ENCODE measurements at regions not wholly inside any gene's neighbourhood (a gene's known extent, or its start where the extent isn't known, plus 50 kb on each side); places are given as distances from the start of the nearest gene placed in this dataset.

GRCh38 chr4:123114084-123114914 lies 191.9 kb upstream of the NUDT6 start:
- peaks cover 3% of the 10 kb centered on the region for H3K9me3 Mint-ChIP-seq
- H3K36me3 Mint-ChIP-seq (ENCODE audit: low read depth), result peaks cover 11% of the 10 kb centered on the region
- DNase-seq, result no peak
- H3K27ac Mint-ChIP-seq, result no peak overlapping the region
- H3K4me1 Mint-ChIP-seq, result no peaks in the 10 kb centered on the region
- no peaks in the 10 kb centered on the region for H3K27me3 Mint-ChIP-seq
- intact Hi-C loops (cut with micrococcal nuclease), result no loop called here
- no peak overlapping the region for H3K4me3 Mint-ChIP-seq

DNA sequence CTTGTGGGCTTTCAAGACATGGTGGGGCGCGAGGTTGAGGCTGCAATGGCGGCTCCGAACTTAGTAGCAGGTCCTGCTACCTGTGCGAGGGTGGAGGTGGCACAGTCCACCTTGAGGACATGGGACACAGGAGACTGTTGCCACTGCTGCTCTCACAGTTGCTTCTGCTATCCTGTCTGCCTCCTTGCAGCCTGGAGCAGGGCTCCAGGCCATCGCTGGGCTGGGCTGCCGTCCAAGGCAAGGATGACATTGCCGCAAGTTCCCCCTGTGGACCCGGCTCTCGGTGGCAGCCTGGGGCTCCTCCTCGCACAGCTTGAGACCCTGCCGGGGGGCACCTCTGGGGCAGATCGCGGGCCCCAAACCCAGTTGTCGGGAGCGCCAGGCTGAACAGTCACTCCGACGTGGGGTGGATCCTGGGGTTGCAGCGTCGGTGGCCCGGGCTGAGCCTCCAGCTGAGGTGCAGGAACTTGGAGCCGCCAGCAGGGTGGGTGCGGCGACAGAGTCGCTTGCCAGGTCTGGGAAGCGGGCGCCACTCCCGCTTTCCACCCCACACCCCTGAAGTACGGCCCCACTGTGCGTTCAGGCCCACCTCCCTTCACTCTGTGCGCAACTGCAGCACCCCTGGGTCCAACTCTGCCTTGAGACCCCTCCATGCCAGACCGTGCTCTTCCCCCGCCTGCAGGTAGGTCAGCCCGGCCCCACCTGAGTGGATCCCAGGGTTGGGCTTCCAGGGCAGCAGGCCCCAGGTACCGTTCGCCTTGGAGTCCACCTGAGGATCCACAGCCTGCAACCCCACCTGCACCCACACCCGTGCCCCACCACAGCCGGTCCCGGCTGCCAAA lies 192.7 kb upstream of the NUDT6 start:
- no peak overlapping the region for H3K27ac Mint-ChIP-seq
- H3K27me3 Mint-ChIP-seq, result no peaks in the 10 kb centered on the region
- no peak for DNase-seq
- H3K4me3 Mint-ChIP-seq, result no peak overlapping the region
- H3K36me3 Mint-ChIP-seq (ENCODE audit: low read depth), result peaks cover 11% of the 10 kb centered on the region
- H3K4me1 Mint-ChIP-seq, result no peaks in the 10 kb centered on the region
- peaks cover 3% of the 10 kb centered on the region for H3K9me3 Mint-ChIP-seq
- intact Hi-C loops (cut with micrococcal nuclease), result no loop called here

DNA sequence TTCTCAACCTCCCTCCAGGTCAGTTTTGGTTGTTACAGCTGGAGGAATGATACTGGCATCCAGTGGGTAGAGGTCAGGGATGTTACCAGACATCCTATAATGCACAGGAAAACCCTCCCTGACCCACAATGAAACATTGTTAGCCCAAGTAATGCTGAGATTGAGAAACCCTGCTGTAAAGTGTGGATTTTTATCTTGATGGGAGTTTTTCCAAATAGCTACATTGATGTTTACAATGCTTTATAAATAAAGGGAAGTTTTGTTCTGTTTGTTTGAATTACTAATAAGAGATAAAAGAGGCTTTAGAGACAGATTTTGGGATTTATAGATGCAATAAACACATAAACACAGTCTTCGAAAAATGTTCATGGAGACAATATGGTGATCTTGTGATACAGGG lies 194.0 kb upstream of the NUDT6 start:
- no peak for DNase-seq
- intact Hi-C loops (cut with micrococcal nuclease), result no loop called here
- Mint-ChIP-seq H3K27me3 (no peaks in the 10 kb centered on the region), H3K27ac (no peak overlapping the region), H3K9me3 (peaks cover 3% of the 10 kb centered on the region), H3K4me3 (no peak overlapping the region), H3K4me1 (no peaks in the 10 kb centered on the region), H3K36me3 (ENCODE audit: low read depth) (peaks cover 10% of the 10 kb centered on the region)

DNA sequence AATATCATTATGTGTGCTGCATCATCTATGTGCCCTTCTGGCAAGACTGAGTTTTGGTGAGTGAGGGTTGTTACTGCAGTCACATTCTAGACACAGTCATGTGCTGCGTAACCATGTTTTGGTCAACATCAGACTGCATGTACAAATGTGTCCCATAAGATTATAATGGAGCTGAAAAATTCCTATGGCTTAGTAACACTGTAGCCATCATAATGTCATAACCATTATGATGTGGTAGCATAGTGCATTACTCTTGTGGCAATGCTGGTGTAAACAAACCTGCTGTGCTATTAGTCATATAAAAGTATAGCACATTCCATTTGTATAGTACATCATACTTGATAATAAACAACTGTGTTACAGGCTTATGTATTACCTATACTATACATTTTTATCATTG lies 198.1 kb upstream of the NUDT6 start:
- DNase-seq, result no peak
- peaks cover 10% of the 10 kb centered on the region for H3K36me3 Mint-ChIP-seq (ENCODE audit: low read depth)
- H3K4me1 Mint-ChIP-seq, result no peaks in the 10 kb centered on the region
- H3K9me3 Mint-ChIP-seq, result no peaks in the 10 kb centered on the region
- no peak overlapping the region for H3K4me3 Mint-ChIP-seq
- intact Hi-C loops (cut with micrococcal nuclease), result no loop called here
- no peak overlapping the region for H3K27ac Mint-ChIP-seq
- H3K27me3 Mint-ChIP-seq, result no peaks in the 10 kb centered on the region

DNA sequence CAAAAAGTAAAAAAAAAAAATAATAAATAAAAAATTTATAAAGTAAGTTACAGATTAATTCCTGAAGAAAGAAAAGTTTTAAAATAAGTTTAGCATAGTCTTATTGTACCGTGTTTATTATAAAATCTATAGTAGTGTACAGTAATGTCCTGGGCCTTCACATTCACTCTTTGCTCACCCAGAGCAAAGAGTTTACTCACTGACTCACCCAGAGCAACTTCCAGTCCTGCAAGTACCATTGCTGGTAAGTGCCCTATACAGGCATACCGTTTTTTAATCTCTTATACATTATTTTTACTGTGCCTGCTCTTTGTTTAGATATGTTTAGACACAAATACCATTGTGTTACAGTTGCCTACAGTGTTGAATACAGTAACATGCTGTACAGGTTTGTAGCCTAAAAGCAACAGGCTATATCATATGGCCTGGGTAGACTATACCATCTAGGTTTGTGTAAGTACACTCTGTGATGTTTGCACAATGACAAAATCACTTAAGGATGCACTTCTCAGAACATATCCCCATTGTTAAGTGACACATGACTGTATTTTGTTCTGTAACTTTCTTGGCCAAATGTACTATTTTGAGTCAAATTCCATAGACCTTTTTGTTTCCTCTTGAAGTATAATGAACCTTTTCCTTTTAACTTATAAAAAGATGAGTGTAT lies 199.0 kb upstream of the NUDT6 start:
- Mint-ChIP-seq H3K27ac (no peak overlapping the region), H3K4me1 (no peaks in the 10 kb centered on the region), H3K27me3 (no peaks in the 10 kb centered on the region), H3K9me3 (no peaks in the 10 kb centered on the region), H3K36me3 (ENCODE audit: low read depth) (peaks cover 13% of the 10 kb centered on the region), H3K4me3 (no peak overlapping the region)
- no peak for DNase-seq
- intact Hi-C loops (cut with micrococcal nuclease), result no loop called here

DNA sequence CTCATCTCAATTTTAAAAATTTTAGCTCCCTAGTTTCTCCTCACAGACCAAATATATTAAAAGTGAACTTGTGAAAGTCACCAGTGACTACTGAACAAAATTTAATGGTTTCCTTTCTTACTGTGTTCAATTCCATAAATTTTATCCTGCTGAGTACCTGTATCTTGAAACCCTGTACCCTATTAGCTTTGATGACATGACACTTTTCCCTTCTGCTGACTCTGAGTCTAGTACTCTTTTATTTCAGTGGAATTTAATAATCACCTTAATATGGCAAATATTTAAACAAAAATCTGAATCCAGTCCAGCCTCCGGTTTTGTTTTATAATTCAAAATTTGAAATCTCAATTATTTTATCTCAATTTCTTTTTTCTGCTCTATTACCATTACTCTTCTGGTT lies 203.1 kb upstream of the NUDT6 start:
- no peak overlapping the region for H3K4me3 Mint-ChIP-seq
- H3K4me1 Mint-ChIP-seq, result no peaks in the 10 kb centered on the region
- peaks cover 11% of the 10 kb centered on the region for H3K36me3 Mint-ChIP-seq (ENCODE audit: low read depth)
- DNase-seq, result no peak
- intact Hi-C loops (cut with micrococcal nuclease), result no loop called here
- H3K27ac Mint-ChIP-seq, result no peak overlapping the region
- H3K27me3 Mint-ChIP-seq, result no peaks in the 10 kb centered on the region
- no peaks in the 10 kb centered on the region for H3K9me3 Mint-ChIP-seq

- Mint-ChIP-seq H3K9me3 (no peaks in the 10 kb centered on the region), H3K27me3 (no peaks in the 10 kb centered on the region), H3K36me3 (ENCODE audit: low read depth) (peaks cover 7% of the 10 kb centered on the region), H3K4me3 (no peak overlapping the region), H3K4me1 (no peaks in the 10 kb centered on the region), H3K27ac (no peak overlapping the region)
- no peak for DNase-seq
- intact Hi-C loops (cut with micrococcal nuclease), result no loop called here
Observed at GRCh38 chr4:123127218-123127617, 204.8 kb upstream of the NUDT6 start.

DNA sequence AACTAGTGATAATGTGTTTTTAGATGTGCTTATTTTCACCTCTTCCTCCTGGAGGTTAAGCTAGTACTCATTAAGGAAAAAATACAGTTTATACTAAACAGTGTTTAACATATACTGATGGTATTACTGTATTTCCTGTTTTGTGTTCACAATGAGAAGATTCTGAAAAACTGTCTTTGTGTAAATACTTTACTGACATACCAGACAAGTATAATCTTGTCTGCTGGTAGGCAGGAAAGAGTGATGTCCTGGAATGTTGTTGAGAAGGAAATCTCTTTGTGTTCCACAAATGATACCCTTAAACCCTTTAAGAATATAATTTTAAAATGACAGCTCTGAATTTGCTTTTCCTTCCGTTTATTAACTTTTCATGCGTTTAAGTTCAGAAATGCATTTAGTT lies 205.5 kb upstream of the NUDT6 start:
- H3K27ac Mint-ChIP-seq, result no peak overlapping the region
- intact Hi-C loops (cut with micrococcal nuclease), result no loop called here
- no peak overlapping the region for H3K4me3 Mint-ChIP-seq
- H3K9me3 Mint-ChIP-seq, result no peaks in the 10 kb centered on the region
- H3K36me3 Mint-ChIP-seq (ENCODE audit: low read depth), result peaks cover 7% of the 10 kb centered on the region
- H3K27me3 Mint-ChIP-seq, result no peaks in the 10 kb centered on the region
- DNase-seq, result no peak
- no peaks in the 10 kb centered on the region for H3K4me1 Mint-ChIP-seq

GRCh38 chr4:123133397-123134050 lies 211.1 kb upstream of the NUDT6 start:
- Mint-ChIP-seq H3K9me3 (no peaks in the 10 kb centered on the region), H3K4me1 (no peaks in the 10 kb centered on the region), H3K4me3 (no peak overlapping the region), H3K36me3 (ENCODE audit: low read depth) (no peaks in the 10 kb centered on the region), H3K27me3 (no peaks in the 10 kb centered on the region), H3K27ac (no peak overlapping the region)
- no peak for DNase-seq
- intact Hi-C loops (cut with micrococcal nuclease), result no loop called here

DNA sequence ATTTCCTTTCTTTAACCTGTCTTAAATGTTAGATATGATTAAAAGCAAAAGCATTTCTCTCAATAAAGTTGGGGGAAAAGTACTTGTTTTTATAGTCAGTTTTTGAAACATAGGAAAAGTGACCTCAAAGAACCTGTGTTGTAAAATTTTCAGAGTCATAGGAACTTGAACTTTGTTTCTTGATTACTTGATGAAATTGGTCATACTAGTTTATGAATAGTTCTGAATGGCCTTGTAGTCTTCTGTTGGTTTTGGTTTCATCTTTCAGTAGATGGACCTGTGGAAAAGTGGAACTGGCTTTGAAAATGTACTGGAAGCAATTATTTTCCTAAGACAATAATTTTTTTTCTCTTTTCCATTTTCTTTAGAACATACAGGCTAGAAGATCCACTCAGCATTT lies 222.2 kb upstream of the NUDT6 start:
- no peak overlapping the region for H3K4me3 Mint-ChIP-seq
- DNase-seq, result no peak
- no peaks in the 10 kb centered on the region for H3K27me3 Mint-ChIP-seq
- peaks cover 3% of the 10 kb centered on the region for H3K36me3 Mint-ChIP-seq (ENCODE audit: low read depth)
- no peak overlapping the region for H3K27ac Mint-ChIP-seq
- H3K4me1 Mint-ChIP-seq, result no peaks in the 10 kb centered on the region
- intact Hi-C loops (cut with micrococcal nuclease), result no loop called here
- no peaks in the 10 kb centered on the region for H3K9me3 Mint-ChIP-seq

GRCh38 chr4:123158576-123158975 lies 236.2 kb upstream of the NUDT6 start:
- H3K4me1 Mint-ChIP-seq, result no peaks in the 10 kb centered on the region
- no peaks in the 10 kb centered on the region for H3K27me3 Mint-ChIP-seq
- H3K36me3 Mint-ChIP-seq (ENCODE audit: low read depth), result no peaks in the 10 kb centered on the region
- DNase-seq, result no peak
- no peak overlapping the region for H3K27ac Mint-ChIP-seq
- H3K4me3 Mint-ChIP-seq, result no peak overlapping the region
- H3K9me3 Mint-ChIP-seq, result no peaks in the 10 kb centered on the region
- intact Hi-C loops (cut with micrococcal nuclease), result no loop called here

- no peaks in the 10 kb centered on the region for H3K9me3 Mint-ChIP-seq
- H3K4me3 Mint-ChIP-seq, result no peak overlapping the region
- H3K36me3 Mint-ChIP-seq (ENCODE audit: low read depth), result no peaks in the 10 kb centered on the region
- H3K27me3 Mint-ChIP-seq, result no peaks in the 10 kb centered on the region
- intact Hi-C loops (cut with micrococcal nuclease), result no loop called here
- DNase-seq, result no peak
- no peaks in the 10 kb centered on the region for H3K4me1 Mint-ChIP-seq
- H3K27ac Mint-ChIP-seq, result no peak overlapping the region
Observed at GRCh38 chr4:123159479-123159878, 237.1 kb upstream of the NUDT6 start.

DNA sequence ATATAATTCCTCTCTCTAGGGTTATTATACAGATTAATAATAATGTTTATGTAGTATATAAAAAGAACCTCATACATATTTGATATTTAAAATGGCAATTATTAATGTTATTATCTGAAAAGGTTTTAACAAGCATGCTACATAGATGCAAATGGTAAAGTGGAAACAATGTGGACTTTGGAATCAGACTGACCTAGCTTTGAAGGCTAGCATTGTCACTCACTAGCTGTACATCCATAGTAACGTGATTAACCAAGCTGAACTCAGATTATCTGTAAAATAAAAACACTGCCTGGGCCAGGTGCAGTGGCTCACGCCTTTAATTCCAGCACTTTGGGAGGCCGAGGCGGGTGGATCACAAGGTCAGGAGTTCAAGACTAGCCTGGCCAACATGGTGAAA lies 233.7 kb upstream of the SPRY1 start:
- no peaks in the 10 kb centered on the region for H3K36me3 Mint-ChIP-seq (ENCODE audit: low read depth)
- no peaks in the 10 kb centered on the region for H3K9me3 Mint-ChIP-seq
- no peak overlapping the region for H3K27ac Mint-ChIP-seq
- no peak overlapping the region for H3K4me3 Mint-ChIP-seq
- H3K4me1 Mint-ChIP-seq, result no peaks in the 10 kb centered on the region
- no peaks in the 10 kb centered on the region for H3K27me3 Mint-ChIP-seq
- DNase-seq, result no peak
- intact Hi-C loops (cut with micrococcal nuclease), result no loop called here

- H3K4me1 Mint-ChIP-seq, result no peaks in the 10 kb centered on the region
- no peaks in the 10 kb centered on the region for H3K9me3 Mint-ChIP-seq
- DNase-seq, result no peak
- no peak overlapping the region for H3K27ac Mint-ChIP-seq
- H3K36me3 Mint-ChIP-seq (ENCODE audit: low read depth), result no peaks in the 10 kb centered on the region
- no peaks in the 10 kb centered on the region for H3K27me3 Mint-ChIP-seq
- no peak overlapping the region for H3K4me3 Mint-ChIP-seq
- intact Hi-C loops (cut with micrococcal nuclease), result no loop called here
Observed at GRCh38 chr4:123163501-123163900, 233.1 kb upstream of the SPRY1 start.
